ENCODE measurements at regions not wholly inside any gene's neighbourhood (a gene's known extent, or its start where the extent isn't known, plus 50 kb on each side); places are given as distances from the start of the nearest gene placed in this dataset.

DNA sequence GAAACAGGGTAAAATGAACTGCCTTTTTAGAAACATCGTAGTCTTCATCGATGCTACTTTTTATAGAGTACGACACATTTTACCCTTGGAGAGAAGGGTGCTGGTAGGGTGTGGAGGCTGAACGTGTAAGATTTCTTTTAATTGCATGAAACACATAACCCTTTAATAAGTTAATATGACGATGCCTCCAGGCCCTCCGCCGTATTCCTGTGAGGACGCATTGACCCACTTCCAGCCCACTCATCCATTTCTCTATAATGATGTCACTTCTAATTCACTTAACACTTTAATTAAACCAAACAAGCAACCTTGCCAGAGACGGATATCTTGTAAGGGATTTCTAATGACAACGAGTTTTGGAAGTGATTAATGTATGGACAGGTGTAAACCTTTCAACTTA is 158.7 kb downstream of the IRX2 start:
- TF ChIP-seq, protein P1, sequence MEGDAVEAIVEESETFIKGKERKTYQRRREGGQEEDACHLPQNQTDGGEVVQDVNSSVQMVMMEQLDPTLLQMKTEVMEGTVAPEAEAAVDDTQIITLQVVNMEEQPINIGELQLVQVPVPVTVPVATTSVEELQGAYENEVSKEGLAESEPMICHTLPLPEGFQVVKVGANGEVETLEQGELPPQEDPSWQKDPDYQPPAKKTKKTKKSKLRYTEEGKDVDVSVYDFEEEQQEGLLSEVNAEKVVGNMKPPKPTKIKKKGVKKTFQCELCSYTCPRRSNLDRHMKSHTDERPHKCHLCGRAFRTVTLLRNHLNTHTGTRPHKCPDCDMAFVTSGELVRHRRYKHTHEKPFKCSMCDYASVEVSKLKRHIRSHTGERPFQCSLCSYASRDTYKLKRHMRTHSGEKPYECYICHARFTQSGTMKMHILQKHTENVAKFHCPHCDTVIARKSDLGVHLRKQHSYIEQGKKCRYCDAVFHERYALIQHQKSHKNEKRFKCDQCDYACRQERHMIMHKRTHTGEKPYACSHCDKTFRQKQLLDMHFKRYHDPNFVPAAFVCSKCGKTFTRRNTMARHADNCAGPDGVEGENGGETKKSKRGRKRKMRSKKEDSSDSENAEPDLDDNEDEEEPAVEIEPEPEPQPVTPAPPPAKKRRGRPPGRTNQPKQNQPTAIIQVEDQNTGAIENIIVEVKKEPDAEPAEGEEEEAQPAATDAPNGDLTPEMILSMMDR (IDR thresholded peaks at IDR 0.05; ENCODE audit: low read length), result no peak
- no peak for TF ChIP-seq EZH2 (optimal IDR thresholded peaks at IDR 0.05; ENCODE audit: low read depth, low read length)
